ENCODE measurements at regions not wholly inside any gene's neighbourhood (a gene's known extent, or its start where the extent isn't known, plus 50 kb on each side); places are given as distances from the start of the nearest gene placed in this dataset.

- Histone ChIP-seq H3K4me3 (no peak overlapping the region), H3K4me1 (no peaks in the 10 kb centered on the region)
- no peak for DNase-seq
Observed at GRCh38 chr6:28747083-28747630, 176.6 kb downstream of the TRIM27 start.

GRCh38 chr6:28747631-28748157 lies 176.1 kb downstream of the TRIM27 start:
- peak; percentile 13 to 26 for DNase-seq
- Histone ChIP-seq H3K27me3 (no peaks in the 10 kb centered on the region), H3K27ac (no peak overlapping the region), H3K36me3 (no peaks in the 10 kb centered on the region), H3K4me3 (no peak overlapping the region), H3K9me3 (replicated peaks) (no peaks in the 10 kb centered on the region), H3K4me1 (no peaks in the 10 kb centered on the region)

More at GRCh38 chr6:28747083-28747630, 176.6 kb downstream of the TRIM27 start:
- Histone ChIP-seq H3K27ac (no peak overlapping the region), H3K27me3 (no peaks in the 10 kb centered on the region), H3K36me3 (no peaks in the 10 kb centered on the region), H3K9me3 (replicated peaks) (no peaks in the 10 kb centered on the region)

DNA sequence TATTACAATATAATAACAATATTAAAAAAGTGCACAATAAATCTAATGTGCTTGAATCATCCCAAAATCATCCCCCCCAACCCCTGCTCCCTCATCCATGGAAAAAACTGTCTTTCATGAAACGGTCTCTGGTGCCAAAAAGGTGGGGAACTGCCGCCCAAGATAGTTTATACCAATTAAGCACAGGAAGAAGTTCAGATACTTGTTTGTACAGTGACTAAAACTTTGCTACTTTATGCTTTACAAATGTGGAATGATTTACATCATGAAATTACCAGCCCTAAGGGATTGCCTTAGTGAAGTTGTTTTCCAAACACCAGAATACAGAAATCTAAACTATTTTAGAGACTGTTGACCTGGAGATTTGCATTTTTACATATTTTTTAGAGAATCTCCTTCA lies 175.6 kb downstream of the TRIM27 start:
- no peaks in the 10 kb centered on the region for H3K9me3 ChIP-seq (replicated peaks)
- no peaks in the 10 kb centered on the region for H3K4me1 ChIP-seq
- H3K4me3 ChIP-seq: no peak overlapping the region
- DNase-seq: no peak
- H3K27me3 ChIP-seq: no peaks in the 10 kb centered on the region
- no peak overlapping the region for H3K27ac ChIP-seq
- no peaks in the 10 kb centered on the region for H3K36me3 ChIP-seq

GRCh38 chr6:28750926-28751458 lies 172.8 kb downstream of the TRIM27 start:
- no peak for DNase-seq
- H3K9me3 ChIP-seq (replicated peaks): no peaks in the 10 kb centered on the region
- no peaks in the 10 kb centered on the region for H3K4me1 ChIP-seq
- H3K4me3 ChIP-seq: no peak overlapping the region
- no peaks in the 10 kb centered on the region for H3K27me3 ChIP-seq
- H3K36me3 ChIP-seq: no peaks in the 10 kb centered on the region
- no peak overlapping the region for H3K27ac ChIP-seq

GRCh38 chr6:28751514-28751913 lies 172.3 kb downstream of the TRIM27 start:
- no peaks in the 10 kb centered on the region for H3K9me3 ChIP-seq (replicated peaks)
- no peaks in the 10 kb centered on the region for H3K27me3 ChIP-seq
- no peak overlapping the region for H3K27ac ChIP-seq
- no peak for DNase-seq
- no peak overlapping the region for H3K4me3 ChIP-seq
- H3K36me3 ChIP-seq: no peaks in the 10 kb centered on the region
- H3K4me1 ChIP-seq: no peaks in the 10 kb centered on the region

- no peaks in the 10 kb centered on the region for H3K4me1 ChIP-seq
- DNase-seq: no peak
- H3K27me3 ChIP-seq: no peaks in the 10 kb centered on the region
- no peak overlapping the region for H3K27ac ChIP-seq
- no peaks in the 10 kb centered on the region for H3K36me3 ChIP-seq
- H3K9me3 ChIP-seq (replicated peaks): no peaks in the 10 kb centered on the region
- no peak overlapping the region for H3K4me3 ChIP-seq
Observed at GRCh38 chr6:28751963-28752350, 171.8 kb downstream of the TRIM27 start.

DNA sequence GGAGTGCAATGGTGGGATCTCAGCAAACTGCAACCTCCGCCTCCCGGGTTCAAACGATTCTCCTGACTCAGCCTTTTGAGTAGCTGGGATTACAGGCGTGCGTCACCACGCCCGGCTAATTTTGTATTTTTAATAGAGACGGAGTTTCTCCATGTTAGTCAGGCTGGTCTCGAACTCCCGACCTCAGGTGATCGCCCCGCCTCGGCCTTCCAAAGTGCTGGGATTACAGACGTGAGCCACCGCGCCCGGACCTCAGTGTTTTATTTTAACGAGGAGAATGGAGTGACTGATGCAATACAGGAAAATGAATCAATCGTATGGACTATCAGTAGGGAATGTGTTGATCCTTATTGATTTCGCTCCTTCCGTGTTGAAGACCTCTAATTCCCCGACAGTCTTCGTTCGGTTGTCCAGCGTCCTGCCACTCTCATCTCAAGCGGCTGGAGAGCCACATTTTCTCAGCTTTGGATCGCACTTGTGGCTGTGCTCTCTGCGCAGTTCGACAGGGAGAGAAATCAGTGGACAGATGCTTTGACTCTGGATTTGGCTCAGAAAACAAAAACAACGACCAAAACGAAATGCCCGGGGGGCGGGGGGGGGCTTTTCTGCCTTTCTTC lies 166.2 kb downstream of the TRIM27 start:
- no peak overlapping the region for H3K4me3 ChIP-seq
- no peak for DNase-seq
- no peaks in the 10 kb centered on the region for H3K4me1 ChIP-seq
- H3K9me3 ChIP-seq (replicated peaks): no peaks in the 10 kb centered on the region
- no peaks in the 10 kb centered on the region for H3K27me3 ChIP-seq
- no peak overlapping the region for H3K27ac ChIP-seq
- no peaks in the 10 kb centered on the region for H3K36me3 ChIP-seq

- H3K27ac ChIP-seq: no peak overlapping the region
- DNase-seq: peak; percentile 15 to 21
- H3K36me3 ChIP-seq: no peaks in the 10 kb centered on the region
- no peaks in the 10 kb centered on the region for H3K9me3 ChIP-seq (replicated peaks)
- peak overlapping the region; percentile 23; the same call in 1 of the 2 replicates for H3K4me3 ChIP-seq
- no peaks in the 10 kb centered on the region for H3K4me1 ChIP-seq
- H3K27me3 ChIP-seq: no peaks in the 10 kb centered on the region
Observed at GRCh38 chr6:28758046-28758817, 165.6 kb downstream of the TRIM27 start.

GRCh38 chr6:28758818-28759235 lies 165.0 kb downstream of the TRIM27 start:
- Histone ChIP-seq H3K27ac (no peak overlapping the region), H3K27me3 (no peaks in the 10 kb centered on the region), H3K36me3 (no peaks in the 10 kb centered on the region), H3K9me3 (replicated peaks) (no peaks in the 10 kb centered on the region), H3K4me3 (peak overlapping the region; percentile 23; the same call in 1 of the 2 replicates), H3K4me1 (no peaks in the 10 kb centered on the region)
- no peak for DNase-seq

DNA sequence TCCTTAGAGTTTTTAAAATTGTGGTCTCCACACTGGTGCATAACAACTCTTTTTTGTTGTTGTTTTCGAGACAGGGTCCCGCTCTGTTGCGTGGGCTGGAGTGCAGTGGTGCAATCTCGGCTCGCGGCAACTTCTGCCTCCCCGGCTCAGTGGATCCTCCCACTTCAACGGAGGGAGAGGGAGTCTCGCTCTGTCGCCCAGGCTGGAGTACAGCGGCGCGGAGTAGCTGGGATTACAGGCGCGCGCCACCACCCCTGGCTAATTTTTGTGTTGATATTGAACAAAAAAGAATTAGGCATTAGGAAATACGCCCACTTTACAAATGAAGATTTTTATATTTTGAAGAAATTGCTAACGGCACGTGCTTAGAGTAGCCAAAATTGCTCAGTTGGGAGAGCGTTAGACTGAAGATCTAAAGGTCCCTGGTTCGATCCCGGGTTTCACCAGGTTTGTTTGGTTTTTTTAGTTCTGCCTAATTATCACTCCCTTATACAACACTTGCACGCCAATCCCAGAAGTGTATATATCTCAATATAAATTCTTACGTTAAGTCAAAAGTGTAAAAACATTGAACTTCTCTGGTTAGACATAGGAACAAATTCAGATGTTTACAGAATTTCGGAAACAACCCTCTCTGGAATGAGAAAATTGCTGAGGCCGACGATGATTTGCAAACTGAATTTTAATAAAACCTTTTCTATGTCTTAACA lies 159.6 kb downstream of the TRIM27 start:
- Histone ChIP-seq H3K27me3 (no peaks in the 10 kb centered on the region), H3K4me3 (no peak overlapping the region), H3K27ac (no peak overlapping the region), H3K36me3 (no peaks in the 10 kb centered on the region), H3K9me3 (replicated peaks) (no peaks in the 10 kb centered on the region), H3K4me1 (no peaks in the 10 kb centered on the region)
- no peak for DNase-seq

DNA sequence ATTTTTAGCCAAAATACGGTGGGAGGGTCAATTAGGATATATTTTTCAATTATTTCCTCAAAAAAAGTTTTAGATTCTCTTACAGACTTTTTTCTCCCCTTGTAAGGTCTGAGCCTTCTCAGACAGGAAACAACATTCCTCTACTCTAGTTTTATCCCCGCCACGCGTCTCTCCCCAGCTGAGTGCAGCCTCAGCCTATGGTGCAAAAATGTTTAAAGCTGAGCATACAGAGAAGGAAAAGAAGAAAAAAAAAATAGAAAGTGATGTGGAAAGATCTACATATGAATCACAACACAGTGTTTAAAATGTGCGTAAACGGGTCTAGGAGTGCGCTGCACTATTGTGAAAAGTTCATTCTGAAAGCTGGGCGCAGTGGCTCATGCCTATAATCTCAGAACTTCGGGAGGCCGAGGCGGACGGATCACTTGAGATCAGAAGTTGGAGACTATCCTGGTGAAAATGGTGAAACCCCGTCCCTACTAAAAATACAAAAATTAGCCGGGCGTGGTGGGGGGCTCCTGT lies 159.0 kb downstream of the TRIM27 start:
- Histone ChIP-seq H3K27ac (no peak overlapping the region), H3K9me3 (replicated peaks) (no peaks in the 10 kb centered on the region), H3K4me1 (no peaks in the 10 kb centered on the region), H3K36me3 (no peaks in the 10 kb centered on the region), H3K27me3 (no peaks in the 10 kb centered on the region), H3K4me3 (no peak overlapping the region)
- DNase-seq: no peak

DNA sequence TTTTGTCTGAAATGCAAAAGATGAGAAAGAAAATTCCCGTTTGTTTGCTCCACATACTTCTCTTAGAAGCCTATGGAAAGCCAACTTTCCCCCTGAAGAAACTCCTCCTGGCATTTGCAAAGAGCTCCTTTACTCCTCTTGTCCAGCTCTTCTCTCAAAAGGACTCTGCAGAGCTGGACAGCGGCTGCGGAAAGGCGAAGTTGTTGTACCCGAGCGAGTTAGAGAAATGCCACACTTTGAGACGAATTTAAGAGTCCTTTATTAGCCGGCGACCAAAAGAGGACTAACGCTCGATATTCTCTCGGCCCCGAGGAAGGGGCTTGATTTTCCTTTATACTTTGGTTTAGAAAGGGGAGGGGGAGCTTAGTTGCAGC lies 157.8 kb downstream of the TRIM27 start:
- no peak overlapping the region for H3K4me3 ChIP-seq
- H3K4me1 ChIP-seq: no peaks in the 10 kb centered on the region
- no peaks in the 10 kb centered on the region for H3K9me3 ChIP-seq (replicated peaks)
- H3K27ac ChIP-seq: no peak overlapping the region
- no peak for DNase-seq
- H3K27me3 ChIP-seq: no peaks in the 10 kb centered on the region
- H3K36me3 ChIP-seq: no peaks in the 10 kb centered on the region

GRCh38 chr6:28766426-28766825 lies 157.4 kb downstream of the TRIM27 start:
- Histone ChIP-seq H3K4me3 (no peak overlapping the region), H3K27ac (no peak overlapping the region), H3K36me3 (no peaks in the 10 kb centered on the region), H3K27me3 (no peaks in the 10 kb centered on the region), H3K9me3 (replicated peaks) (no peaks in the 10 kb centered on the region), H3K4me1 (no peaks in the 10 kb centered on the region)
- no peak for DNase-seq

- no peaks in the 10 kb centered on the region for H3K9me3 ChIP-seq (replicated peaks)
- DNase-seq: no peak
- no peaks in the 10 kb centered on the region for H3K4me1 ChIP-seq
- H3K36me3 ChIP-seq: no peaks in the 10 kb centered on the region
- no peak overlapping the region for H3K27ac ChIP-seq
- H3K4me3 ChIP-seq: no peak overlapping the region
- no peaks in the 10 kb centered on the region for H3K27me3 ChIP-seq
Observed at GRCh38 chr6:28767133-28767532, 156.7 kb downstream of the TRIM27 start.
